Neural cell (in vitro differentiated cells): ENCODE measurements at regions not wholly inside any gene's neighbourhood (a gene's known extent, or its start where the extent isn't known, plus 50 kb on each side); places are given as distances from the start of the nearest gene placed in this dataset.

Source experiments
- CTCF ChIP-seq: fragments of 450-650 bp; IDR thresholded peaks from 2 replicates; pipeline ENCODE4 v1.5.1; 2014; ENCODE audit warnings: antibody characterized with exemption, mild to moderate bottlenecking, moderate library complexity; ENCODE audit not compliant: poor library complexity, severe bottlenecking
- EP300 ChIP-seq: fragments of 450-650 bp; conservative IDR thresholded peaks from 2 replicates; pipeline ENCODE4 v1.6.1; 2014; ENCODE audit warnings: antibody characterized with exemption, mild to moderate bottlenecking, moderate library complexity; ENCODE audit not compliant: poor library complexity, severe bottlenecking
- EZH2 ChIP-seq: fragments of 200-600, 300-800 bp; shearing (Covaris generic), sonication (generic); IDR thresholded peaks from 2 replicates; pipeline ENCODE4 v1.6.1; 2014; ENCODE audit warnings: antibody characterized with exemption, low read length, borderline replicate concordance, mild to moderate bottlenecking; ENCODE audit not compliant: insufficient read depth, poor library complexity, severe bottlenecking
- POLR2AphosphoS5 ChIP-seq: IDR thresholded peaks from 2 replicates; pipeline ENCODE4 v1.6.1; 2012
- RAD21 ChIP-seq: fragments of 450-650 bp; conservative IDR thresholded peaks from 2 replicates; pipeline ENCODE4 v1.6.1; 2014; ENCODE audit warnings: antibody characterized with exemption, mild to moderate bottlenecking, moderate library complexity
- SMC3 ChIP-seq: fragments of 450-650 bp; conservative IDR thresholded peaks from 2 replicates; pipeline ENCODE4 v1.6.1; 2014; ENCODE audit warnings: antibody characterized with exemption, mild to moderate bottlenecking, moderate library complexity; ENCODE audit not compliant: poor library complexity

DNA sequence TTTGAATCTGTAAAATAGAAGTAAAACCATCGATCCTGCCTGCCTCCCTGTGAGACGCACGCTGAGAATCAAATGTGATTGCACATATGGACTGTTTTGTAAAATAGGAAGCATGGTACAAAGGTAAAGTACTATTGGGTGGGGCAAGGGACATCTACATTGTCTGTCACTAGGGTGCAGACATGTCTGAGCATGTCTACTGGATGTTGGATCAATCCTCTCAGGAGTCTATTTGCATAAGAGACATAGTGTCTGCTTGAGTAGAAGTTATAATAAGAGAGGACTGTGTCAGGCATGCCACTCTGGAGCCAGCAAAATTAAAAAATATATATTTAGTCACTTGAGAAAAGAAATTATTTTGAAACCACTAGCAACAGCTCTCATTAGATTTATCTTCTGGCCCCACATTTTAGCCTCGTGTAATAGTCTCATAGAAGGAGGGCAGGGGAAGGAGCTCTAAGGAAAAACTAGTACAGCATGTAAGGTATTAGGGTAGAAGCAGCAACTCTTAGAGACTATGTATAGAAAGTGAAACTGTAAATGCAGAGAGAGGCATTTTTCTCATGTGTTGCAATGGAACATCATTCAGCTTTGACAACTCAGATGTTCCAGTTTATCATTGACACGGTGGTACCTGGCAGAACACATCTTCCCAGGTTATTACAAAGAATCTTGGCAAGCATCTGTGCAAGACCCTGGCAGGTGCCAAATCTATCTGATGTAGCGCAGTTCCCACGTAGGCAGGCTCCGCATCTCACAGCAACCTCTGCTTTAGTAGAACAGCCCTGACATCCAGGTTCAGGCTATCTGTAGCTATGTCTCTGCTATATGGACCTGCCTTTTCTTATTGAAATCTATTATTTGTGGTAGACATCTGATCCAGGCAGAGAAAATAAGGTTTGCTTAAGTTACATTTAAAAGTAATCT is 85.2 kb upstream of the CHL1 start:
- TF ChIP-seq POLR2AphosphoS5 (no peak), CTCF (no peak), EP300 (no peak), SMC3 (no peak), RAD21 (no peak), EZH2 (no peak)
